ENCODE measurements at regions not wholly inside any gene's neighbourhood (a gene's known extent, or its start where the extent isn't known, plus 50 kb on each side); places are given as distances from the start of the nearest gene placed in this dataset.

- DNase-seq, result no peak
Measured at GRCh38 chr11:12315024-12315423, 62.3 kb upstream of the PARVA start.

- DNase-seq, result no peak
Measured at GRCh38 chr11:12316432-12316831, 60.9 kb upstream of the PARVA start.

GRCh38 chr11:12318791-12319438 lies 58.5 kb upstream of the PARVA start:
- peak; percentile 99 for DNase-seq

- DNase-seq, result peak; percentile 99
Measured at GRCh38 chr11:12319461-12319951, 57.9 kb upstream of the PARVA start.

- DNase-seq, result peak; percentile 83
Measured at GRCh38 chr11:12319988-12320387, 57.4 kb upstream of the PARVA start.

GRCh38 chr11:12321217-12321937 lies 56.0 kb upstream of the PARVA start:
- DNase-seq, result peak; percentile 81

GRCh38 chr11:12324585-12324984 lies 52.8 kb upstream of the PARVA start:
- no peak for DNase-seq
